SK-N-SH (cell line): ENCODE measurements at regions not wholly inside any gene's neighbourhood (a gene's known extent, or its start where the extent isn't known, plus 50 kb on each side); places are given as distances from the start of the nearest gene placed in this dataset.

Source experiments
- CTCF ChIA-PET: fragments of 300-600, 350-600 bp; formaldehyde crosslinking; extraction: SDS; loops from one replicate; lab custom pipeline; 2021; lab: Yijun Ruan, JAX
- POLR2A ChIA-PET: fragments of 350-600 bp; sonication (Branson Sonifier 250); formaldehyde crosslinking; extraction: SDS; loops from one replicate; lab custom pipeline; 2020; ENCODE audit warnings: antibody characterized with exemption, inconsistent platforms; lab: Yijun Ruan, JAX
- DNase-seq: peaks from one replicate; pipeline ENCODE4 v3.0.0; 2012
- H2AFZ ChIP-seq: fragments of 200-600 bp; sonication (generic); 2 replicates; pipeline ENCODE4 v1.8.1; 2016; ENCODE audit warnings: antibody characterized with exemption, mild to moderate bottlenecking, low read depth
- H3F3A ChIP-seq: fragments of 200-600 bp; sonication (generic); replicated peaks from 2 replicates; pipeline ENCODE3; 2016; ENCODE audit warnings: antibody characterized with exemption, mild to moderate bottlenecking; ENCODE audit not compliant: insufficient read depth
- H3K27ac ChIP-seq, 2 experiments: fragments of 200-500 bp in 1 of 2; fragments of 200-600 bp in 1 of 2; sonication (Bioruptor generic) in 1 of 2; sonication (generic), shearing (Covaris generic) in 1 of 2; 2 replicates each; pipeline versions ENCODE4 v1.5.1 to v1.6.1; 2014 to 2016; ENCODE audit warnings: low read depth in 2 of 2, inconsistent platforms in 1 of 2, low read length in 1 of 2, mild to moderate bottlenecking in 1 of 2, mixed read lengths in 1 of 2
- H3K27me3 ChIP-seq: fragments of 200-600 bp; sonication (generic), shearing (Covaris generic); 2 replicates; pipeline ENCODE4 v1.6.1; 2016; ENCODE audit warnings: mixed run types; ENCODE audit not compliant: insufficient read depth
- H3K36me3 ChIP-seq, 2 experiments: fragments of 200-500 bp in 1 of 2; fragments of 200-600 bp in 1 of 2; sonication (Bioruptor generic) in 1 of 2; sonication (generic) in 1 of 2; replicated peaks in 1 of 2; 2 replicates each; pipeline versions ENCODE3 to v1.5.1; 2014 to 2016; ENCODE audit warnings: low read length in 1 of 2, mild to moderate bottlenecking in 1 of 2; ENCODE audit not compliant: insufficient read depth in 2 of 2, control insufficient read depth in 1 of 2
- H3K4me1 ChIP-seq, 2 experiments: fragments of 200-500 bp in 1 of 2; fragments of 200-600 bp in 1 of 2; sonication (Bioruptor generic) in 1 of 2; sonication (generic), shearing (Covaris generic) in 1 of 2; 2 replicates each; pipeline versions ENCODE4 v1.5.1 to v1.6.1; 2014 to 2016; ENCODE audit warnings: low read depth in 1 of 2, low read length in 1 of 2, mixed run types in 1 of 2; ENCODE audit not compliant: insufficient read depth in 2 of 2, control insufficient read depth in 1 of 2
- H3K4me2 ChIP-seq: fragments of 200-600 bp; sonication (generic), shearing (Covaris generic); 2 replicates; pipeline ENCODE4 v1.6.1; 2017; ENCODE audit warnings: mixed run types
- H3K4me3 ChIP-seq, 2 experiments: fragments of 200-500 bp in 1 of 2; fragments of 200-600 bp in 1 of 2; sonication (Bioruptor generic) in 1 of 2; sonication (generic), shearing (Covaris generic) in 1 of 2; 2 replicates each; pipeline versions ENCODE4 v1.5.1 to v1.8.1; 2014 to 2016; ENCODE audit warnings: low read depth in 2 of 2, inconsistent platforms in 1 of 2, low read length in 1 of 2, mild to moderate bottlenecking in 1 of 2, mixed read lengths in 1 of 2, moderate library complexity in 1 of 2
- H3K79me2 ChIP-seq: fragments of 200-600 bp; sonication (generic); 2 replicates; pipeline ENCODE4 v1.8.1; 2017; ENCODE audit warnings: mild to moderate bottlenecking; ENCODE audit not compliant: insufficient read depth
- H3K9ac ChIP-seq: fragments of 200-600 bp; sonication (generic); 2 replicates; pipeline ENCODE4 v1.6.1; 2017; ENCODE audit warnings: mixed run types
- H3K9me2 ChIP-seq: fragments of 200-600 bp; sonication (generic); 2 replicates; pipeline ENCODE4 v1.6.1; 2017; ENCODE audit warnings: mixed run types
- H3K9me3 ChIP-seq: fragments of 200-600 bp; sonication (generic); 2 replicates; pipeline ENCODE4 v1.6.1; 2017; ENCODE audit warnings: mixed run types, mild to moderate bottlenecking, moderate library complexity
- H4K20me1 ChIP-seq: fragments of 200-600 bp; sonication (generic); 2 replicates; pipeline ENCODE4 v1.6.1; 2017; ENCODE audit warnings: mild to moderate bottlenecking, mixed run types; ENCODE audit not compliant: insufficient read depth
- CHD2 ChIP-seq: fragments of 150-350 bp; IDR thresholded peaks from 2 replicates; pipeline ENCODE4 v1.6.1; 2018; ENCODE audit warnings: low read length; ENCODE audit not compliant: partially characterized antibody
- CTCF ChIP-seq: fragments of 200-600 bp; sonication (generic); IDR thresholded peaks from 2 replicates; pipeline ENCODE4 v1.6.1; 2017; ENCODE audit warnings: antibody characterized with exemption, mild to moderate bottlenecking, moderate library complexity
- EP300 ChIP-seq, 2 experiments: IDR thresholded peaks; 2 replicates each; pipeline versions ENCODE4 v1.4.0 to v1.6.1; 2012; ENCODE audit warnings: borderline replicate concordance in 1 of 2, low read depth in 1 of 2, low read length in 1 of 2
- EZH2phosphoT487 ChIP-seq: fragments of 200-600 bp; sonication (generic); IDR thresholded peaks from 2 replicates; pipeline ENCODE4 v1.6.1; 2017; ENCODE audit warnings: low read depth, mixed run types, mild to moderate bottlenecking, antibody characterized with exemption, moderate library complexity, borderline replicate concordance
- GATA2 ChIP-seq: sonication (generic); formaldehyde crosslinking; IDR thresholded peaks from 2 replicates; pipeline ENCODE4 v1.5.0; 2020; ENCODE audit warnings: mild to moderate bottlenecking, missing genetic modification reagents
- IRF3 ChIP-seq: fragments of 150-350 bp; IDR thresholded peaks from 2 replicates; pipeline ENCODE4 v1.6.1; 2016; ENCODE audit warnings: mild to moderate bottlenecking, low read depth, low read length
- JUND ChIP-seq: IDR thresholded peaks from 2 replicates; pipeline ENCODE4 v1.4.0; 2012
- MAX ChIP-seq: IDR thresholded peaks from 2 replicates; pipeline ENCODE4 v1.4.0; 2012; ENCODE audit warnings: low read depth
- MEF2A ChIP-seq: IDR thresholded peaks from 2 replicates; pipeline ENCODE4 v1.4.0; 2012; ENCODE audit warnings: low read depth, borderline replicate concordance
- MXI1 ChIP-seq: IDR thresholded peaks from 2 replicates; pipeline ENCODE4 v1.6.1; 2012; ENCODE audit warnings: mild to moderate bottlenecking, low read depth, low read length, improper control_type of control experiment
- NFIC ChIP-seq: IDR thresholded peaks from 2 replicates; pipeline ENCODE4 v1.4.0; 2012; ENCODE audit warnings: borderline replicate concordance
- PBX3 ChIP-seq: IDR thresholded peaks from 2 replicates; pipeline ENCODE4; 2012
- POLR2AphosphoS5 ChIP-seq: IDR thresholded peaks from 2 replicates; pipeline ENCODE4 v1.6.1; 2012; ENCODE audit warnings: low read depth, low read length
- RFX5 ChIP-seq: IDR thresholded peaks from 2 replicates; pipeline ENCODE4 v1.6.1; 2012; ENCODE audit warnings: mild to moderate bottlenecking, improper control_type of control experiment, low read length
- SIN3A ChIP-seq: IDR thresholded peaks from 2 replicates; pipeline ENCODE4 v1.6.1; 2012; ENCODE audit warnings: low read depth, mild to moderate bottlenecking, low read length, moderate library complexity, borderline replicate concordance
- SMC3 ChIP-seq: IDR thresholded peaks from 2 replicates; pipeline ENCODE4 v1.6.1; 2012; ENCODE audit warnings: low read depth, low read length, improper control_type of control experiment
- TAF1 ChIP-seq: IDR thresholded peaks from 2 replicates; pipeline ENCODE4 v1.6.1; 2012; ENCODE audit warnings: low read depth, mild to moderate bottlenecking, low read length, moderate library complexity, borderline replicate concordance
- TCF12 ChIP-seq: IDR thresholded peaks from 2 replicates; pipeline ENCODE4 v1.4.0; 2012
- USF1 ChIP-seq: IDR thresholded peaks from 2 replicates; pipeline ENCODE4 v1.4.0; 2012; ENCODE audit warnings: low read depth, borderline replicate concordance
- USF2 ChIP-seq: fragments of 150-350 bp; IDR thresholded peaks from 2 replicates; pipeline ENCODE4 v1.6.1; 2017; ENCODE audit warnings: antibody characterized with exemption, low read length, low read depth, borderline replicate concordance
- YY1 ChIP-seq: IDR thresholded peaks from 2 replicates; pipeline ENCODE4 v1.4.0; 2012; ENCODE audit warnings: low read depth, mild to moderate bottlenecking
- ZBTB33 ChIP-seq: IDR thresholded peaks from 2 replicates; pipeline ENCODE4 v1.4.0; 2012; ENCODE audit warnings: low read depth, borderline replicate concordance

GRCh38 chr3:86793786-86794185 lies 197.2 kb downstream of the VGLL3 start (continued):
- TF ChIP-seq CTCF = no peak
- 0 out of 2 replicates have a peak, but pooled peaks have one; percentile 10 for TF ChIP-seq USF1
- TF ChIP-seq MEF2A = no peak
- no peak for TF ChIP-seq CHD2
- TF ChIP-seq, all 33 proteins: peak for 7

- Histone ChIP-seq H3K79me2 (no peaks in the 10 kb centered on the region), H3K4me3 (no peak overlapping the region), H3F3A (no peaks in the 10 kb centered on the region), H2AFZ (no peak overlapping the region), H3K36me3 (no peaks in the 10 kb centered on the region), H3K4me1 (peaks cover 0 to 16% of the 10 kb centered on the region in 2 experiments; a peak in 1 of 4 replicates), H4K20me1 (no peaks in the 10 kb centered on the region), H3K9me2 (no peaks in the 10 kb centered on the region), H3K4me2 (no peak overlapping the region), H3K27me3 (no peaks in the 10 kb centered on the region), H3K9me3 (no peaks in the 10 kb centered on the region)
- no peak for DNase-seq
- CTCF ChIA-PET = interaction anchor here (1.2 kb wide), 1 partner anchor 17 kb away, joined by 3 read pairs; no protein-coding TSS in a partner anchor
- POLR2A ChIA-PET = no interaction called here
- TF ChIP-seq ZBTB33 = no peak
- TF ChIP-seq USF1 = no peak
- no peak for TF ChIP-seq JUND
- TF ChIP-seq PBX3 = no peak
- TF ChIP-seq TAF1 = no peak
- TF ChIP-seq USF2 = no peak
- TF ChIP-seq GATA2 (CRISPR knock-in tag) = no peak
- no peak for TF ChIP-seq EP300 (IDR thresholded peaks at IDR 0.05; ENCODE audit: borderline replicate concordance in 1 of 2, low read depth in 1 of 2, low read length in 1 of 2)
- TF ChIP-seq EZH2phosphoT487 = no peak
- TF ChIP-seq YY1 = no peak
- no peak for TF ChIP-seq RFX5
- TF ChIP-seq SMC3 = no peak
- no peak for TF ChIP-seq NFIC
- no peak for TF ChIP-seq IRF3
- no peak for TF ChIP-seq MXI1
- TF ChIP-seq POLR2AphosphoS5 = no peak
- no peak for TF ChIP-seq TCF12
- TF ChIP-seq SIN3A = no peak
- no peak for TF ChIP-seq MAX
- TF ChIP-seq, all 33 proteins: peak for 0
- Histone ChIP-seq H3K27ac (no peak overlapping the region), H3K9ac (no peak overlapping the region)
These were observed 198.6 kb downstream of the VGLL3 start for GRCh38 chr3:86792316-86792715.
